GM18499 (cell line): ENCODE measurements at regions not wholly inside any gene's neighbourhood (a gene's known extent, or its start where the extent isn't known, plus 50 kb on each side); places are given as distances from the start of the nearest gene placed in this dataset.

ENCODE experiments used
- ATAC-seq: cut with Tn5 transposase; IDR thresholded peaks from one replicate; pipeline ENCODE4 v1.9.1; 2021; ENCODE audit warnings: moderate number of reproducible peaks; ENCODE audit not compliant: insufficient read depth, unreplicated experiment

DNA sequence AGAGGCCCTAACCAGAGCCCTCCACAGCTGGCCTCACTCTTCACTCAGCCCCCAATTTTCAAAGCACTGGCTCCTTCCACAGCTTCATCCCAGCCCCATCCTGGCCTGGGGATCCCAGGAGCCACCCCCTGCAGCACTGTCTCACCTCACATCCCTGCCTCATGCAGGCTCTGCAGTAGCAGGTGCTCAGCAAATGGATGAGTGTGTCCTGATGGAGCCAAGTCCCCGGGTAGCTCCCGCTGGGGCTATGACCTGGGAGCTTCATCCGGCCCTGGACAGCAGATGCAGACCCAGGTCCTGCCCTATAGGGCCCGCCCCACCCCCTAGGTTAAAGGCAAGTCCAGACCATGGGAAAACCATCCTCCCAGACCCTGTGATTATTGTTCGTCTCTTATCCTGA lies 143.2 kb upstream of the ZNF507 start:
- ATAC-seq = no peak

DNA sequence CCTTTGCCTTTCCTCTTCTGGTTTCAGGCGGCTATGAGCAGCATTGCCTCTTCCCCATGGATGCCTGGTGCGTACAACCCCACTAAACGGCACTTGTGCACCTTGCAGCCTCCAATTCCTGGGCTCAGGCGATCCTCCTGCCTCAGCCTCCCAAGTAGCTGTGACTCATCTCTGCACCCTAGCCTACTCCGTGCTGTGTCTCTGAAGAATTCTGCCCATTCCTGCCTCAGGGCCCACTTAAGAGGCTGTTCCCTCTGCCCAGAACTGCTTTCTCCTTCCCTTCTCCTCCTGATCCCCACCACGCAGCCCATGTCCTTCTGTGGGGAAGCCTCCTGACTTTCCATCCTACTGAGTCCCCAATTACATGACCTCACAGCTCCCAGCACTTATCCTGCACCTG lies 142.2 kb upstream of the ZNF507 start:
- no peak for ATAC-seq

DNA sequence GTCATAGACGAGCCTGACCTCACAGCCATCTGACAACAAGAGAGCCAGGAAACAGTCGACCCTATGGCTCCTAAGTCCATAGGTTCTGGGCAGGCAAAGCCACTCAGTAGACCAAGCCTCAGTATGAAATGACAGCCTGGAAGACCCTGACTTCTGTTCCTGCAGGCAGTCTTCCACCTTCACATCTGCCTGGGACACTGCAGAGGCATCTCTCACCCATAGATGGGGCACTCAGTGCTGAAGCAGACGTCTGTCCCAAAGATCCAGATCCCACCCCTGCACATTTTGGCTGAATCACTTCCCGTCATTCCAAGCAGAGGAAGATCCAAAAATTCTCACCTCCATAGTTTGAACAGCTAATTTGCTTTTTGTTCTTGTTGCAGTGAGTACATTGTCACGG lies 139.3 kb upstream of the ZNF507 start:
- no peak for ATAC-seq

DNA sequence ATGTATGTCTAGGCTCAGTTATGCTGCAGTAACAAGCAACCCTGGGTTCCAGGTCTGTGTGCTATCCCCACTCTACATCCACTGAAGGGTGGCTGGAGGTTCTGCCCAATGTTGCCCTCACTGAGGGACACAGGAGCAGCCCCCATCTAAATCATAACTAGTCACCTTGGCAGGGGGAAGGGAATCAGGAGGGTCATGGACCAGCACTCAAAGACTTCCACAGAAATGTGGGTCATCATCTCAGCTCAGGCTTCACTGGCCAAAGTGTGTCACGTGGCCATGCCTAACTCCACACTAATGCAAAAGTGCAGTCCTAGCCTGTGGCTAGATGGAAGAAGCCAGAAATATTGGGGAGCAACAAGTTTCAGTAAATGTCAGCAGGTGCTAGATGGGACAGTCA lies 137.3 kb upstream of the ZNF507 start:
- no peak for ATAC-seq

DNA sequence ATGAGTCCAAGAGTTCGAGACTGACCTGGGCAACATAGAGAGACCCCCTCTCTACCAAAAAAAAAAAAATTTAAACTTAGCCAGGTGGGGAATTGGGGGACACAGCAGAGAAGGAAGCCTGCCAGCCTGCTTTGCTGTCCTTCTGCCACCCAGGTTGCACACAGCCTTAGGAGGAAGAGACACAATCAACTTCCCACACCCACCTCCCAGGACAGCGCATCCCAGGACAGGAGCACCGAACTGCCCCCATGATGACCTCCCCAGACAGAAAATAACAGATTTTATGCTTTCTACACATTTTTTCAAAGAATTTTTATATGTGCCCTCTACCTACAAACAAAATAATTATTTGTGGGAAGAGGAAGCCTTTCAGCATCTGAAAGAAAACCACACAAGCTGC lies 126.0 kb upstream of the ZNF507 start:
- no peak for ATAC-seq

DNA sequence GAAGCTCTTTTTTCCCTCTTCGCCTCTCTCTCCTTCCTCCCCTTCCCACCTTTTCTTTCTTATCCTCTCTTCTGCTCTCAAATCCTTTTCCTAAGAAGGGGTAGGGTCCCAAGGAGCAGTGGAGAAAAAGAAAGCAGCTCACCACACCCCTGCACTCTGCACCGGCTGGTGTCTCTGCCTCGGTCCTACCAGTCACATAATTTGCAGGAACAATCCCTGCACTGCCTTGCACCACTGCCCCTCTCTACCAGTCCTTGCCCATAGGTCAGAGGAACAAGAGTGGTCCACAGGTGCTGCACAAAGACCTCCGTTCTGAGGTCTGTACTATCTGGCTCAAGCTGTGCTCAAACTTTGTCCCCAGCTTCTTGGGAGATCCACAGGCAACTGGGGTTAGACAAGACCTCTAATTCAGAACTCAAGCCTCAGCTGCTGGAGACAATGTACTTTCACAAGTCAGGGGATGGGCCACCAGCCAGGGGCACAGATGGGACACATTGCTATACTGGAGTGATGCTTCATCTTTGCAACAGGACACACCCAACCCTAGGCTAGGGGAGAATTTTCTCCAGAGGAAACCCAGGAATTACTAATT lies 125.4 kb upstream of the ZNF507 start:
- ATAC-seq = no peak

DNA sequence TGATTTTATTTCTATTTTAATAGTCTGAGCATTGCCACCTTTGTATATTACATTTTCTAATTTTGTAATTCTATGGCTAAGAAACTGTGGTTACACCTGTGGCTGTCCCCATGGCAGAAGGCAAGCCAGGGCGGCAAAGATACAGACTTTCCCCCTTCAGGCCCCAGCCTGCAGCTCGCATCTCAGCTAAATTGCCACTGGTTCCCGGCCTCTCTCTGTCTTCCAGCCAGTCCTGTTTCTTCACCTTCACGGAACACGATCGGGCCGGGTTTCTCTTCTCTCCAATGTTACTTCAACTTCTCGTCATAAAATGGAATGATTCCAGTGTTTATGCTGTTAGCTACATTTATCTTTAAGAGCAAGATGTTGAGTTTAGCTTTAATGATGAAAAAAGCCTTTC lies 124.5 kb upstream of the ZNF507 start:
- ATAC-seq = no peak

DNA sequence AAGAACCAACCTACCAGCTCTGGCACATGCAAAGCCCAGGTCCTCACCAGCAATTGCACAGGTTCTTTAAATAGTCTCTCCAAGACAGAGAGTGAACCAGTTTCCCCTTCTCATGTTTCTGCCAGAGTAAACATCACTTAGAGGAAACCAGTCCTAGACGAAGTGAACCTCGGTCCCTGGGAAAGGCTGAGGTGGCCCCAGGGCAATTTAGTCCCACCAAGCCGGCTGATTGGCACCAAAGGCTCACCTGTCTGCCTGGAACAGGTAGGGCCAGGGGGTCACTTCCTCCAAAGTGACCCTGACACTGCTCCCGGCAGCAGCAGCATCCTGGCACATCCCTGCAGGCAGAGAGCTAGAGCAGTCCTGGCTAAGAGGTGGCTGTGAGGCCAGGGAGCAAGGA lies 122.9 kb upstream of the ZNF507 start:
- ATAC-seq = no peak

DNA sequence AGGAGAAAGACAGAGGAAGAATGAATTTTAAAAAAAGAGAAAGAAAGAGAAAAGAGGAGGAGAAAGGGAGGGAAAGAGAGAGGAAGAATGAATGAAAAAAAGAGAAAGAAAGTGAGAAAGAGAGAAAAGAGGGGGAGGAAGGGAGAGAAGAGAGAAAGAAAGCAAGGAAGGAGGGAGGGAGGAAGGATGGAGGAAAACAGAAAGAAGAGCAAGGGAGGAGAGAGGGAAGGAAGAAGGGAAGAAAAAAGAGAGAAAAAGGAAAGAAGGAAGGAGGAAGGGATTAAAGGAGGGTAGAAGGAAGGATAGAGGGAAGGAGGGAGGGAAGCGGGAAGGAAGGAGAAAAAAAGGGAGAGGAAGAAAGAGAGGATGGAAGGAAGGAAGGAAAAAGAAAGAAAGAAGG lies 122.3 kb upstream of the ZNF507 start:
- ATAC-seq = no peak

DNA sequence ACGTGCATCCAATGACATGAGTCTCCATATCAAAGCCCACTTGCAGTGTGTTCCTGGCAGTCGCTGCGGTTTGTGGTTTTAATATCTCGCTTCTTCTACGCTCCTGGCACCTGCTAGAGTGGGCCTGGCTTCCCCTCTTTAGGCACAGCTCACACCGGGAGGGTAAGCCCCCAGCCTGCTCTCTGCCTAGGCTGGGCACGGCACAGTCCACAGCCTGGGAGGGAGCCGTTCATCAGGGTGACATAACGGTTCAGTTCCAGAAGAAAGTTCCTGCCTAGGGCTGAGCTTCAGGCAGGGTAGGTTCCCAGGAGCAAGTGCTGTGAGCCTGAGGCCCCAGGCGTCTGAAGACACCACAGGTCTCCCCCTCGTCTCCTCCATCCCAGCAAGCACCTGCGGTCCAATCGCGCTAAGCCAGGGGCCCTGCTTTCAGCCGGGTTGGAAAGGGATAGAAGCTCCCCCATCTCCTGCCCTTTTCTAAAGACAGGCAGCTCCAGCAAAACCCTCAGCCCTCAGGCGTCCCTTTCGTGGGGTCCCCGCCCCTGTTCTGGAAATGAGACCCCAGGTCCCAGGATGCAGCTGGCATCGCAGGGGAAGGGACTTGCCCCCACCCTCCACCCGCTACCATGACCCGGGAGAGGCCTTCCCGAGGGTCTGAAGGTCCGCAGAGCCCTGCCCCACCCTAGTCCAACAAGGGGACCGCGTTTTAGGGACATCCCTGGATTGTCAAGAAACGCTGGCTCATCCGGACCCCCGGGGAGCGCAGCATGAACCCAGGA lies 121.6 kb upstream of the ZNF507 start:
- ATAC-seq = no peak

DNA sequence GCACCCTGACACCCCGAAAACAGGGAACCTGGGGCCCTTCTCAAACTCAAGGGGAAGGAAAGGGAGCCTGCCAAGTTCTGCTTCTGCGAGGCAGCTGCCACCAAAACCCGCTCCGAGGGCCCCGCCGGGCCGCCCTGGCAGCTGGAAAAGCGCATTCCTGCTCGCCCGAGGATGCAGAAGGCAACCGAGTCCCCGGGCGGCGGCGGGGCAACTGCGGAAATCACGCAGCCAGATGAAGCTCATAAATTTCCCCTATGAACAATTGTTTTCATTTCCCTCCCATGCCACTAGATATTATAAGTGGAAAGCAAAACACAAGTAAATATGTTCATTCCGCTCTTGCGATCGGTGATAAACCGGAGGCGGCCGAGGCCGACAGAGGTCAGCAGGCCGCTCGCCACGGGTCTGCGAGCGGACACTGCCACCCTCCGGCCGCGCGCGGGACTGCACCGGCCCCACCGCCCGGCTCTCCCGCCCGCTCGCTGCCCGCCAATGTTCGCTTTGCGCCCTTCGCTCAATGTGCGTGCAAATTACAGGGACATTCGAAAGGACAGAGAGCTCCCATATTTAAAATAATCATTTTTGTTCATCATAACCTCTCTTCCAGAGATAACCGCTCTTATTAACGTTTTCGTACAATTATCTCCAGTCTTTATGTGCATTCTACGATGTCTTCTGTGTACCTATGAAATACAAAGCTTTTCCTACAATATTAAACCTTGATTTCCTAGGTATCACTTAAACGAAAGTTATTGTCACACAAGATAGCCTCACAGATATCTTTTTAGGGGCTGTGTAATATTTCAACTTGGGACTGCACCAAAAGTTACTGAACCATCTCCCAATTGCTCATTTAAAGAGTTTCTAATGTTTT lies 120.8 kb upstream of the ZNF507 start:
- ATAC-seq = no peak

DNA sequence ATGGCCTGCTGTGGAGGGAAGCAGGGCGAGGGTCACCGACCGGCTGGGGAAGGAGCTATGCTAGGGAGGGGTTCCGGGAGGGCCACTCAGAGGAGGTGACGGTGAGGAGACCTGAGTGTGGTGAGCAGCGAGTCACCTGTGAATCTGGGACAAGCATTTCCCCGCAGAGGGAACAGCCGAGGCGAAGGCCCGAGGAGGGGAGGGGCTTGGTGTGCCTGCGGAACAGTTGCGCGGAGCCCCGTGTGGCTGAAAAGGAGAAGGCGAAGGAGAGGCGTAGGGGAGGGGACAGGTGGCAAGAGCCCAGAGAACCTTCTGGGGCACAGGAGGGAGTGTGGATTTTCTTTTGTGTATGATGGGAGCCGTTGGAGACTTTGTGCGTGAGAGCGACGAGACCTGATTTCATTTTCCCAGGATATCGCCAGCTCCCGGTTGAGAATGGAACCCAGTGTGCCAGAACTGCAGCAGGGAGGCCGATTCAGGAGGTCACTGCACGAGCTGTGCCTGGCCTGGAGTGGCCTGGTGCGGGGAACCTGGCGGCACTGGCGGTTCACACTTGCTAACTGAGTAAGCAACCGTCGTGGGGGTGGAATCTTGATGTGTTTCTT lies 117.7 kb upstream of the ZNF507 start:
- no peak for ATAC-seq

DNA sequence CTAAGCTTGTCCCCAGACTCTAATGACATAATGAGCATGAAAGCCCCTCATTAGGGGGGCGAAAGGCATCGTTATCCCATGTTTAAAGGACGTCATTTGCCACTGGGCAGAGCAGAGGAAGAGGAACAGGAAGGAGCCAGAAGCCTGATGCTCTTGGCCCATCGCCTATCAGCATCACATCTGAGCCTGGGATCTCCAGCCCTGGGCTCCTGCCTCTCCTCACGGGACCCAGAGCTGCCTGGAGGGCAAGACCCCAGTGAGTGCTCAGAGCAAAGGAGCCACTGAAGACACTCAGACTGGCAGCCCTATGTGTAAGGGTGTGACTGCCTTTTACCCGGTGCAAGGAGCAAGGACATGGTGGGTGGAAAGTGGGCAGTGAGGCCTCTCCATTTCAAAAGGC lies 115.0 kb upstream of the ZNF507 start:
- ATAC-seq = no peak

DNA sequence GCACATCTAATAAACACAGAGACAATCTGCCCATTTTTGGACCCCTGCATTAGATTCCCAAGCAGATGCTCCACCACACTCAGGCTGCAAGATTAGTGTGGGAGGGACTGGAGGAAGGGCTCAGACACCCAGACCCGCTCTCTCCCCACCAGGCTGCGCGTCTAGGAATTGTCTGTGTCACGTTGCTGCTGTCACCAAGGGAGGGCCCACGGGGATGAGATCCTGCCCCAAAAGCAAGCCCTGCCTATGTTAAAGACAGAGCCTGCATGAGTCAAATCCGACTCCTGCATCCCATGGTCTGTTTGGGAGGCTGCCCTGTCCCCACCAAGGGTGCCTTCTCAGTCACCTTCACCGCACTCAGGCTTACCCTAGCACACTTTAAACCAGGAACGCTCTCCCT lies 114.4 kb upstream of the ZNF507 start:
- no peak for ATAC-seq

DNA sequence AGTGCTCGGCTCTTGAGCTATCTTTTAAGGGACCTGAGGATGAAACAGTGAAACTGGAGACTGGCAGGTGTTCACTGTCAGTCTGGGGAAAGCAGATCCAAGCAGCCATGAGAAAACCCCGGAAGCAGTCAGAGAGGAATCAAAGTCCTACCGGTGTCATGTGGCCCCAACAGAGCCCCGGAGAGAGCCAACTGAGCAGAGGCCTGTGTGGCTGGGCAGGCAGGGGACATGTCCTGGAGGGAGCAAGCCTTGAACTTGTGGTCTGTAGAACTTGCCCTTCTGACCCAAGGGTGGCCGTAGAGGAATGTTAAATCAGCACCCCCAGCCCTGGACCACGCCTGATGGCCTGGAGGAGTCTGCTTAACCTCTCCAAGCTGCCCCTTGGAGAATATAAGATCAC lies 113.7 kb upstream of the ZNF507 start:
- no peak for ATAC-seq

DNA sequence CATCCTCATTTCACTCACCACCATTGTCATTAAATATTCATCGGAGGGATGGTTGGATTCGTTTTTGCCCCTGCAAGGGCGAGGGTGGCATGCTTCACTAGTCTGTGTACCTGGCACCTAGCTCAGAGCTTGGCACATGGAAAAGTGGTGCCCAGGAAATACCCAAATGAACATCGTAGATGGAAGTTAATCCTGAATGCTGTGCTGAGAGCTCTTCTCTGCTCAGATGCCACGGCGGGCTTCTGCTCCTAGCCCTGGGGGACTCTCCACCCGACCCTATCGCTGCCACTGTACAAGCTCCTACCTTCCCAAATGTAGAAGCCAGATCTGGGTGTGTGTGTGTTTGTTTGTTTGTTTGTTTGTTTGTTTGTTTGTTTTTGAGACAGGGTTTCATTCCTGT lies 113.0 kb upstream of the ZNF507 start:
- ATAC-seq = no peak

DNA sequence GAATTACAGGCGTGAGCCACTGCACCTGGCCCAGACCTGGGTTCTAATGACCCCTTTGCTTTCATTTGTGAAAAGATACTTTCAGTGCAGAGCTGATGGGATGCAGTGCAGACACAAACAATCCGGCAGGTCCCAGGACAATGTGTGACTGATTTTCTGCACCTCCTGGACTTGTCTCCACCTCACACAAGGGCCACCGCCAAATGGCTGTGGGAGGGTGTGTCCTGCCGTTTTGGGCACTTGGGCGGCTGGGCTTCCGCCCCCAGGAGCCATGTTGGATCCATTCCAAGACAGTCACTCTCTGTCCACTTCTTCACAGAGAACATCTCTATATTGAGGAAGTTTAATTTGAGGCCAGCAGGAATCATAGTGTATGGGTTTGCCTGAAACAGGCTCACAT lies 112.3 kb upstream of the ZNF507 start:
- ATAC-seq = no peak

DNA sequence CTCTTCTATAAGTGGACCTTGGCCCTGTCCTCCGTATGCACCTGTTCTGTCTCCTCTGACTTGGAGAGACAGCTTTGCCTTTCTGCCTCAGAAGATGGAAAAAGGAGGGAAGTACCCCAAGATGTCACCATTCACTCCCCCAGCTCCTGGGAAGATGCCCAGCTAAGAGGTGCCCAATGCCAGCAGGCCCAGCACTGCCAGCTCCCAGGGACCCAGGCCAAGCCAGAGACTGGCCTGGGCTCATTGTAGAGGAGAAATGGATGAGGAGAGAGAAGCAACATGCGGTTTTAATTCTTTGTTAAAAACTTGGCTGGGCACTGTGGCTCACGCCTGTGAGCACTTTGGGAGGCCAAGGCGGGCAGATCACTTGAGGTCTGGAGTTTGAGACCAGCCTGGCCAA lies 111.5 kb upstream of the ZNF507 start:
- no peak for ATAC-seq

DNA sequence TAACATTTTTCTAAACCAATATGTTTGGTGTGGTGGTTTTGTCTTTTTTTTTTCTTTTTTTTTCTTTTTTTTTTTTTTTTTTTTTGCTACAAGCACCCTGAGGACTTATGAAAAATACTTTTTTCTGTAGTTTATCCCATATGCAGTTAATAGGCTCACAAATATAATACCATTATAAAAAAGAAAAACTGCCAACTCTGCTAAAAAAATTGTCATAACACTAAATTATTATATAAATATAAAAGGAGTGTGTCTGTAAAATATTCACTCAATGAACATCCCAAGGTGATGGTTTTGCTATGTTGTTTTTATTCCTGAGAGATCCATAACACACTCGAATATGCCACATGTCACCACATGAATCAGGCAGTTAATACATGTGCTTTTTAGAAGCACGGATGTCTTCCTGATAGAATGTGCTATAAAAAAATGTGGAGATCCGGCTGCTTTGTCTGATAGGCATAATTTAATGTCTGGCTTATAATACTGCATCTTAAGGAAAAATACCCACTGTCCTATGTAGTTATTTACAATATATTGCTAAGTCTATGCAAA lies 110.7 kb upstream of the ZNF507 start:
- ATAC-seq = no peak

DNA sequence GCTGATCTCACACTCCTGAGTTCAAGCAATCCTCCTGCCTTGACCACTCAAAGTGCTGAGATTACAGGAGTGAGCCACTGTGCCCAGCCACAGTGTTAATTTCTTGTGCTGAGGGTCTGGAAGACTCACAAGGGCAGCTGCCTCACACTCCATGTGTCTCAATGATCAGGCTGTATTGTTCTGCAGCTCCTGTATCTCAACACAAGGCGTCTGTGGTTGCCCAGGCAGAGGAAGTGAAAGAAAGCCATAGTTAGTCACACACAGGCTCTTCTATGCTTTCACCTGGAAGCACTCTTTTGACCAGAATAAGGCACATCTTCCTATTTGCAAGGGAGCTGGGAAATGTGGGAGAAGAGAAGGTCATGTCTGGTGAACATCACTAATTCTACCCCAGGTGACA lies 107.3 kb upstream of the ZNF507 start:
- ATAC-seq = peak; percentile 69

DNA sequence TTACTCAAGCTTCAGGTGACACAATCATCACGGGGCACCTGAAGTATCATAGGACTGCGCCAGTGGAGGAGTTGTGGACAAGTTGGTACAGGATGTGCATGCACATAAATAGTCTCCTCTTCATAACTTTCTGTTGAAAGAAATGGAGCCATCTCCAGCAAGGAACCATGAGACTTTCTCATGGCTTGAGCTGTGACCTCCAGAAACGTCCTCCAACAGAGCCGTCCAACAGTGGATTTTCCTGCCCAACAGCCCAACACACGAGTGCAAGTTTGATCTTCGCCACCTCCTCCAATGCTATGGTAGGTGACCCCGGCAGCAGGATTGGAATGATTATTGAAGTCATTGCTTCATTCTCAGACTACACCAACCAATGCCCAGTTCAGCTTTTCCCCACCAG lies 105.1 kb upstream of the ZNF507 start:
- no peak for ATAC-seq
